Liver (tissue), 8 donors: ENCODE measurements at regions not wholly inside any gene's neighbourhood (a gene's known extent, or its start where the extent isn't known, plus 50 kb on each side); places are given as distances from the start of the nearest gene placed in this dataset.

ENCODE experiments used
- DNase-seq: peaks from one replicate; pipeline ENCODE4 v3.0.0-alpha.2; 2017; ENCODE audit warnings: low spot score
- H3K27ac ChIP-seq, 2 donors: one replicate each; pipeline ENCODE4 v1.7.0; 2013; ENCODE audit warnings: inconsistent platforms in 2 of 2, low read length in 2 of 2, control low read depth in 1 of 2, low read depth in 1 of 2, mild to moderate bottlenecking in 1 of 2
- H3K27me3 ChIP-seq, 4 donors: one replicate each; pipeline versions ENCODE4 v1.6.1 to v1.7.0; 2013; ENCODE audit warnings: low read length in 3 of 4, inconsistent platforms in 1 of 4, mild to moderate bottlenecking in 1 of 4, moderate library complexity in 1 of 4; ENCODE audit not compliant: control insufficient read depth in 4 of 4, insufficient read depth in 4 of 4
- H3K36me3 ChIP-seq, 4 donors: one replicate each; pipeline versions ENCODE4 v1.6.1 to v1.7.0; 2013; ENCODE audit warnings: low read length in 3 of 4, mild to moderate bottlenecking in 3 of 4, low read depth in 1 of 4, moderate library complexity in 1 of 4; ENCODE audit not compliant: control insufficient read depth in 4 of 4, insufficient read depth in 3 of 4
- H3K4me1 ChIP-seq, 4 donors: one replicate each; pipeline versions ENCODE4 v1.6.1 to v1.7.0; 2013; ENCODE audit warnings: low read length in 3 of 4, mild to moderate bottlenecking in 3 of 4, moderate library complexity in 1 of 4; ENCODE audit not compliant: control insufficient read depth in 4 of 4, insufficient read depth in 4 of 4
- H3K4me3 ChIP-seq, 3 donors: one replicate each; pipeline versions ENCODE4 v1.6.1 to v1.7.0; 2013; ENCODE audit warnings: low read length in 3 of 3, control low read depth in 1 of 3, low read depth in 1 of 3, mild to moderate bottlenecking in 1 of 3
- H3K9ac ChIP-seq, 2 donors: one replicate each; pipeline ENCODE4 v1.7.0; 2013; ENCODE audit warnings: low read length in 2 of 2, mild to moderate bottlenecking in 2 of 2, moderate library complexity in 2 of 2, control low read depth in 1 of 2, low read depth in 1 of 2
- H3K9me3 ChIP-seq, 4 donors: one replicate each; pipeline versions ENCODE4 v1.6.1 to v1.7.0; 2013; ENCODE audit warnings: low read length in 3 of 4; ENCODE audit not compliant: control insufficient read depth in 4 of 4
- ATF3 ChIP-seq: IDR thresholded peaks from 2 replicates; pipeline ENCODE4 v1.6.1; 2016; ENCODE audit warnings: antibody characterized with exemption
- CTCF ChIP-seq: fragments of 150-350 bp; IDR thresholded peaks from 2 replicates; pipeline ENCODE4 v1.5.1; 2017; ENCODE audit warnings: improper control_type of control experiment, low read depth, low read length; ENCODE audit not compliant: missing input control
- EGR1 ChIP-seq, 2 donors: IDR thresholded peaks; 2 replicates each; pipeline ENCODE4 v1.6.1; 2016 to 2018; ENCODE audit warnings: antibody characterized with exemption in 2 of 2, low read depth in 2 of 2
- FOXA1 ChIP-seq: IDR thresholded peaks from 2 replicates; pipeline ENCODE4 v1.6.1; 2016; ENCODE audit warnings: antibody characterized with exemption
- FOXA2 ChIP-seq: IDR thresholded peaks from 2 replicates; pipeline ENCODE4 v1.6.1; 2016; ENCODE audit warnings: antibody characterized with exemption
- GABPA ChIP-seq, 2 donors: IDR thresholded peaks in 1 of 2; conservative IDR thresholded peaks in 1 of 2; 2 replicates each; pipeline ENCODE4 v1.6.1; 2016; ENCODE audit warnings: antibody characterized with exemption in 2 of 2, mild to moderate bottlenecking in 1 of 2, moderate library complexity in 1 of 2
- HNF4A ChIP-seq, 2 donors: conservative IDR thresholded peaks; 2 replicates each; pipeline ENCODE4 v1.6.1; 2016; ENCODE audit warnings: antibody characterized with exemption in 2 of 2, mild to moderate bottlenecking in 2 of 2
- HNF4G ChIP-seq: IDR thresholded peaks from 2 replicates; pipeline ENCODE4 v1.6.1; 2016; ENCODE audit warnings: antibody characterized with exemption
- JUND ChIP-seq, 2 donors: IDR thresholded peaks; 2 replicates each; pipeline ENCODE4 v1.6.1; 2016; ENCODE audit warnings: antibody characterized with exemption in 2 of 2
- MAX ChIP-seq: IDR thresholded peaks from 2 replicates; pipeline ENCODE4 v1.6.1; 2016; ENCODE audit warnings: antibody characterized with exemption
- NR2F2 ChIP-seq: IDR thresholded peaks from 2 replicates; pipeline ENCODE4 v1.6.1; 2016; ENCODE audit warnings: antibody characterized with exemption
- RAD21 ChIP-seq, 2 donors: IDR thresholded peaks; 2 replicates each; pipeline ENCODE4 v1.6.1; 2016; ENCODE audit warnings: antibody characterized with exemption in 2 of 2, mild to moderate bottlenecking in 2 of 2
- REST ChIP-seq: IDR thresholded peaks from 2 replicates; pipeline ENCODE4 v1.6.1; 2016; ENCODE audit warnings: antibody characterized with exemption, mild to moderate bottlenecking
- RXRA ChIP-seq, 2 donors: IDR thresholded peaks; 2 replicates each; pipeline ENCODE4 v1.6.1; 2017 to 2018; ENCODE audit warnings: antibody characterized with exemption in 2 of 2, mild to moderate bottlenecking in 1 of 2
- SP1 ChIP-seq: IDR thresholded peaks from 2 replicates; pipeline ENCODE4 v1.6.1; 2018; ENCODE audit warnings: antibody characterized with exemption, mild to moderate bottlenecking
- TAF1 ChIP-seq: conservative IDR thresholded peaks from 2 replicates; pipeline ENCODE4 v1.6.1; 2016; ENCODE audit warnings: antibody characterized with exemption, mild to moderate bottlenecking
- YY1 ChIP-seq: IDR thresholded peaks from 2 replicates; pipeline ENCODE4 v1.6.1; 2016; ENCODE audit warnings: antibody characterized with exemption, mild to moderate bottlenecking
- ZBTB33 ChIP-seq: IDR thresholded peaks from 2 replicates; pipeline ENCODE4 v1.6.1; 2016; ENCODE audit warnings: antibody characterized with exemption
- WGBS: extraction: QIAGEN DNeasy Blood & Tissue Kit; methylation state at CpG from one replicate; pipeline ENCODE4 v1.1.7; 2013; 5-methylcytosine and 5-hydroxymethylcytosine counted together
- donor health status: healthy.
- donor health status: healthy.
- donor health status: healthy.
- donor health status: healthy.
- donor health status: healthy.

GRCh38 chr11:95668131-95668530, 121.5 kb downstream of the FAM76B start:
- H3K36me3 ChIP-seq = no peaks in the 10 kb centered on the region
- H3K4me3 ChIP-seq = no peak overlapping the region
- WGBS = 70% methylated on average over 3 of the region's 3 CpGs
- no peak for DNase-seq
- no peak overlapping the region for H3K27ac ChIP-seq
- H3K4me1 ChIP-seq = peaks cover 0 to 1% (median 0%) of the 10 kb centered on the region in 4 donors
- peaks cover 0 to 4% (median 0%) of the 10 kb centered on the region in 4 donors for H3K9me3 ChIP-seq
- H3K27me3 ChIP-seq = no peaks in the 10 kb centered on the region
- no peak overlapping the region for H3K9ac ChIP-seq
- TF ChIP-seq RAD21 (IDR thresholded peaks at IDR 0.05) (no peak), GABPA (IDR thresholded peaks at IDR 0.05 in 1 of 2, conservative IDR thresholded peaks at IDR 0.05 in 1 of 2) (no peak)

GRCh38 chr11:95661162-95661561, 128.4 kb downstream of the FAM76B start:
- Histone ChIP-seq H3K9ac (no peak overlapping the region), H3K4me3 (no peak overlapping the region), H3K9me3 (peaks cover 0 to 4% (median 0%) of the 10 kb centered on the region in 4 donors), H3K27me3 (no peaks in the 10 kb centered on the region), H3K36me3 (no peaks in the 10 kb centered on the region), H3K27ac (no peak overlapping the region), H3K4me1 (peaks cover 0 to 2% (median 0%) of the 10 kb centered on the region in 4 donors)
- 96% methylated on average over 2 of the region's 2 CpGs for WGBS
- DNase-seq = no peak
- TF ChIP-seq CTCF (no peak), REST (no peak), ZBTB33 (no peak), GABPA (IDR thresholded peaks at IDR 0.05 in 1 of 2, conservative IDR thresholded peaks at IDR 0.05 in 1 of 2) (no peak), FOXA1 (no peak), YY1 (no peak), HNF4G (no peak), TAF1 (no peak), SP1 (no peak), JUND (IDR thresholded peaks at IDR 0.05) (no peak), RXRA (IDR thresholded peaks at IDR 0.05) (no peak), MAX (no peak), HNF4A (conservative IDR thresholded peaks at IDR 0.05) (no peak), EGR1 (IDR thresholded peaks at IDR 0.05; ENCODE audit: low read depth in 2 of 2) (no peak), ATF3 (no peak), NR2F2 (no peak), FOXA2 (no peak)
